HG03025 (cell line): ENCODE measurements at regions not wholly inside any gene's neighbourhood (a gene's known extent, or its start where the extent isn't known, plus 50 kb on each side); places are given as distances from the start of the nearest gene placed in this dataset.

ENCODE experiments used
- ATAC-seq: cut with Tn5 transposase; IDR thresholded peaks from one replicate; pipeline ENCODE4 v1.9.1; 2021; ENCODE audit warnings: mild to moderate bottlenecking, moderate library complexity; ENCODE audit not compliant: unreplicated experiment, low FRiP score

DNA sequence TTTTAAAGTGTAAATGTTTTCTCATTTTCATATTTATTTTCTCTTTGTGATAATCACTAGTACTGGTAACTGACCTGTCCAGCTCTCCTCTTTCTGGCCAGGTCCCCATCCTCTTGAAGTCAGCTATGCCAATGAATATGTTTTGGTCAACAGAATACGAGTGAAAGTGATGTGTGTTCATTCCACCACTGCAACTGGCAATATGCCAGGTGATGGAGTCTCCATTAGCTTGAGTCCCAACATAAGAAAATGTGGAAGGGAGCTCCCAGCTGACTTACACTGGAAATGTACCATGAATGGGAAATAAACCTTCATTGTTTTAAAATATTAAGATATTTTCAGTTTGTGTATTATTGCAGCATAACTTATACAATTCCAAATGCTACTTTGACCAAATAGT is 75.8 kb downstream of the CCDC34 start:
- ATAC-seq: no peak

- no peak for ATAC-seq
Observed at GRCh38 chr11:27285761-27286160, 77.3 kb downstream of the CCDC34 start.

GRCh38 chr11:27282806-27283205 is 80.2 kb downstream of the CCDC34 start:
- no peak for ATAC-seq

GRCh38 chr11:27281740-27282590 is 81.0 kb downstream of the CCDC34 start:
- ATAC-seq: no peak

DNA sequence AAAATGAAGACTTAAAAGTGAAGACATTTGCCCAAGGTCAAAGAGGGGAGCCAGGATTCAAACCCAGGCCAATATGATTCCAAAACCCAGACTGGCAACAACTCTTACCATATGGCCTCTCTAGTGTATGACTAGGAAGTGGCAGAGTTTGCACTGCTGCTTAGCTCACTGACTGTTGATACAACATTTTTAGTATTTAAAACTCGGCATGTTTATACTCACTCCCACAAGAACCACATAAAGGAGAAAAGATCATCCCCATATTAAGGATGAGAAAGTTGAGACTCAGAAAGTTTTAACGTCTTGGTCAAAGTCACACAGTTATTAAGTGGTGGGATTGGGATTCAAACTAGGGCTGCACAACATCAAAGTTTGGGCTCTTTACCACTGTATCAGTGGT is 81.7 kb downstream of the CCDC34 start:
- no peak for ATAC-seq

- no peak for ATAC-seq
Observed at GRCh38 chr11:27280140-27280539, 82.9 kb downstream of the CCDC34 start.

GRCh38 chr11:27279460-27279859 is 83.6 kb downstream of the CCDC34 start:
- no peak for ATAC-seq

- ATAC-seq: no peak
Observed at GRCh38 chr11:27277843-27278242, 85.2 kb downstream of the CCDC34 start.

GRCh38 chr11:27276141-27276540 is 86.9 kb downstream of the CCDC34 start:
- ATAC-seq: no peak

- ATAC-seq: no peak
Observed at GRCh38 chr11:27274854-27275395, 88.1 kb downstream of the CCDC34 start.

GRCh38 chr11:27266125-27266524 is 96.9 kb downstream of the CCDC34 start:
- ATAC-seq: no peak

GRCh38 chr11:27263986-27264385 is 99.0 kb downstream of the CCDC34 start:
- ATAC-seq: no peak

- ATAC-seq: no peak
Observed at GRCh38 chr11:27263046-27263445, 100.0 kb downstream of the CCDC34 start.

DNA sequence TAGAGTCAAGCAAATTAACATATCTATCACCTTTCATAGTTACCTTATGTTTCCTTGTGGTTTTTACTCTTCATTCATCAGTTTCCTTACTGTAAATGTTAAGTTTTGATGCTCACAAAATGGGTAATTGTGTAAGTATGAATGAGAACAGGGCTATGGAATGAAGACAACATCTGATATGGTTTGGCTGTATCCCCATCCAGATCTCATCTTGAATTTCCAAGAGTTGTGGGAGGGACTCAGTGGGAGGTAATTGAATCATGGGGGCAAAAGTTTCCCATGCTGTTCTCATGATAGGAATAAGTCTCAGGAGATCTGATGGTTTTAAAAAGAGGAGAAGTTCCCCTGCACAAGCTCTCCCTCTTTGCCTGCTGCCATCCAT is 107.6 kb downstream of the CCDC34 start:
- no peak for ATAC-seq

- no peak for ATAC-seq
Observed at GRCh38 chr11:27254744-27255446, 108.1 kb downstream of the CCDC34 start.

- no peak for ATAC-seq
Observed at GRCh38 chr11:27253224-27253623, 109.8 kb downstream of the CCDC34 start.

DNA sequence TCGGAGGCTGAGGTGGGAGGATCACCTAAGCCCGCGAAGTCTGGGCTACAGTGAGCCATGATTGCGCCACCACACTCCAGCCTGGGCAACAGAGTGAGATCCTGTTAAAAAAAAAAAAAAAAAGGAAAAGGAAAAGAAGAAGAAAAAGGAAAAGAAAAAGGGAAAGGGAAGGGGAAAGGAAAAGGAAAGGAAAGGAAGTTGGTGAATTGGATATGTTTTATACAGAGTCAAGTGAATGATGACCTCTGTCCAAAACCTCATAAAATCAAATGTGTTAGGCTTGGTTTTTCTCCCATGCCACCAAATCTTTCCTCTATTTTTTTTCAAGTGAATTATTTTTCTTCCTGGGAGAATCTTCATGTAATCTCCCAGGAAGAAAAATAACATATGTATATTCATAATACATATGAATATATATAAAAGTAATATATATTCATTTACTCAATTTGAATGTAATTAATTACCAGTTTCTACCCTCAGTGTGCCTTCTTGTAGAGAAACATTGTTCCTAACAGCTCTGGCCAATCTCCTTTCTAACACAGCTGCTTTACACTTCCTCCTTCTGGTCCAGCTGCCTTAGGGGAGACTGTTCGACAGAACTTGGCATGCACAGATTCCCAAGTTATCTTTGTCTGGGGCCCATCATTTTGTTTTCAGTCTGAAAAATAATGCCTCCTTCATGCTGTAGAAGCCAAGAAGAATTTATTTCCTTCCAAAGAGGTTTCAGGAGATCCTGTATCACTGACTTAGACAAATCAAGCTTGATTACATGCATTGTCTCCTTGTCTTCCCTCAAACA is 111.9 kb downstream of the CCDC34 start:
- ATAC-seq: no peak

GRCh38 chr11:27248576-27249509 is 114.2 kb downstream of the CCDC34 start:
- ATAC-seq: no peak

DNA sequence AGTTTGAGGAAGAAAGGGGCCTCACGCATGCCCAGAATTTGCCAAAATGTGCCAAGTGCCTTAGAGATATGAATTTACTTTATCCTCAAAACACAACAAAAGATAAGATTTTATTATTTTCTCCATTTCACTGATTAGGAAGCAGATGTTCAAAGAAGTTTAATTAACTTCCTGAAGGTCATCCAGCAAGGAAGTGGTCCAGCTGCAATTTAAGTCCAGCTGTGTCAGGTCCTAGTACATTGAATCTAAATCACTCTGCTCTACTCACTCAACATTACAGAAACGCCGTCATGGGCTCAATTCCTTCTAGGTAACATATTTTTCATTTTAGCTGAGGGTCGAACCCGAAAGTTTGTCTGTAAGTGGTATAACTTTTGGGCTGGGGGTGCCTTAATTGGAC is 115.4 kb downstream of the CCDC34 start:
- no peak for ATAC-seq

- no peak for ATAC-seq
Observed at GRCh38 chr11:27246925-27247324, 116.1 kb downstream of the CCDC34 start.
